Breast epithelium (tissue), 3 donors: ENCODE measurements at regions not wholly inside any gene's neighbourhood (a gene's known extent, or its start where the extent isn't known, plus 50 kb on each side); places are given as distances from the start of the nearest gene placed in this dataset.

Experiments
- CTCF ChIP-seq, 3 donors: fragments of 450-650 bp; IDR thresholded peaks; one replicate each; pipeline ENCODE4 v1.5.1; 2016 to 2017; ENCODE audit warnings: antibody characterized with exemption in 3 of 3, mild to moderate bottlenecking in 3 of 3, moderate library complexity in 3 of 3
- POLR2AphosphoS5 ChIP-seq, 3 donors: sonication (generic); formaldehyde crosslinking; IDR thresholded peaks; one replicate each; pipeline ENCODE4 v1.6.1; 2017; ENCODE audit warnings: antibody characterized with exemption in 3 of 3

- TF ChIP-seq CTCF (IDR thresholded peaks at IDR 0.05) = no peak
- no peak for TF ChIP-seq POLR2AphosphoS5 (IDR thresholded peaks at IDR 0.05)
Measured at GRCh38 chr5:60208716-60209115, 315.2 kb upstream of the PDE4D start.
